Upper lobe of left lung (tissue), 6 donors: ENCODE measurements at regions not wholly inside any gene's neighbourhood (a gene's known extent, or its start where the extent isn't known, plus 50 kb on each side); places are given as distances from the start of the nearest gene placed in this dataset.
A peak's percentile ranks its signal among the peaks of the same experiment; 100 is the strongest.

Source experiments
- ATAC-seq, 2 donors: fragments of 200-7000 bp; cut with Tn5 transposase; one replicate each; pipeline ENCODE4 v1.9.1; 2022; ENCODE audit warnings: mild to moderate bottlenecking in 2 of 2, moderate library complexity in 2 of 2; ENCODE audit not compliant: low FRiP score in 2 of 2
- DNase-seq, 2 donors: peaks; one replicate each; pipeline ENCODE4 v3.0.0-alpha.2; 2019 to 2020
- H3K27ac ChIP-seq, 4 donors: fragments of 200-600 bp; sonication (generic); one replicate each; pipeline ENCODE4 v1.5.1; 2016 to 2019
- H3K27me3 ChIP-seq, 4 donors: fragments of 200-600 bp; sonication (generic); one replicate each; pipeline ENCODE4 v1.5.1; 2017 to 2019
- H3K36me3 ChIP-seq, 4 donors: fragments of 200-600 bp; sonication (generic); one replicate each; pipeline ENCODE4 v1.5.1; 2016 to 2019
- H3K4me1 ChIP-seq, 4 donors: fragments of 200-600 bp; sonication (generic); one replicate each; pipeline ENCODE4 v1.5.1; 2018 to 2019
- H3K4me3 ChIP-seq, 4 donors: fragments of 200-600 bp; sonication (generic); one replicate each; pipeline ENCODE4 v1.5.1; 2017 to 2019; ENCODE audit warnings: mild to moderate bottlenecking in 2 of 4, moderate library complexity in 1 of 4
- H3K9me3 ChIP-seq, 4 donors: fragments of 200-600 bp; sonication (generic); one replicate each; pipeline ENCODE4 v1.5.1; 2018 to 2019
- EP300 ChIP-seq, 4 donors: sonication (generic); formaldehyde crosslinking; IDR thresholded peaks; one replicate each; pipeline ENCODE4 v1.5.1; 2017; ENCODE audit warnings: antibody characterized with exemption in 4 of 4, control low read depth in 2 of 4
- POLR2A ChIP-seq, 4 donors: fragments of 450-650 bp; IDR thresholded peaks; one replicate each; pipeline ENCODE4 v1.5.1; 2016 to 2017; ENCODE audit warnings: antibody characterized with exemption in 4 of 4, mild to moderate bottlenecking in 2 of 4
- POLR2AphosphoS5 ChIP-seq, 2 donors: sonication (generic); formaldehyde crosslinking; IDR thresholded peaks; one replicate each; pipeline ENCODE4 v1.5.1; 2017; ENCODE audit warnings: antibody characterized with exemption in 2 of 2
- WGBS, 2 donors: methylation state at CpG; one replicate each; pipeline ENCODE4 v1.1.5; 2017 to 2018; 5-methylcytosine and 5-hydroxymethylcytosine counted together
- TF ChIP-seq, protein P1 (sequence below), 6 experiments: fragments of 450-650 bp in 4 of 6; fragments of 200-600 bp in 2 of 6; sonication (generic) in 2 of 6; IDR thresholded peaks; one replicate each; pipeline ENCODE4 v1.5.1; 2016 to 2019; ENCODE audit warnings: antibody characterized with exemption in 6 of 6
- donor health status: DM: no; HTN: no; CAD: no; lungs with moderate emphysema.
- donor health status: DM: no; HTN: yes; CAD: no; lungs with severe emphysema.

DNA sequence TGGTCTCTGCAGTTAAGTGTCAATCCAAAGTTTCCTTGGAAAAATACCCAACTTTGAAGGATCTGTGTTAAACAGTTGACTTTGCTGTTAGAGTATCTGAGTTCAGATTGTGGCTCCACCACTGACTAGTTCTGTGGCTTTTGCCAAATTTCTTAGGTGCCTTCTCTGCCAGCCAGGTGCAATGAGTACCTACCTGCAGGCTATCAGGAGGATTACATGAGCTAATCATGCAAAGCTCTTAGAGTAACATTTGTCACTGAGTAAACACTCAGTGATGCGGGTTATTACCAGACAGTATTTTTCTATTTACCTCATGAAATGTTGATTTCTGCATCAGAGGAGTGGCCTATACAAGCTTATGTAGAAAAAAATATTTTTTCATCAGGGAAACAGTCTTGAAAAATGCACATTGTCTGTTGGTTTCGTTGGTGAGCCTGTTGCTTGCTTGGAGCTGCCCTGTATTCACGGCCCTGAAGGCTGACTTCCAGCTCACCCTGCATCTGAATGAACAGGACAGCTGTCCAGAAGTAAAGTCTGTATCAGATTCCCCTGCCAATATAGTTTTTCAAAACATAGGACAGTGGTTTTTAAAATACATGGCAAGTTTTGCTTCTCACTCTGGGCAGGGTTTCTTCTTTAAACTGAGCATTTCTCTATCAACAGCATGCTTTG is 235.1 kb downstream of the CDCA7 start:
- no peaks in the 10 kb centered on the region for H3K36me3 ChIP-seq
- H3K4me1 ChIP-seq = peaks cover 0 to 9% (median 6%) of the 10 kb centered on the region in 4 donors
- H3K9me3 ChIP-seq = peaks cover 0 to 11% (median 5%) of the 10 kb centered on the region in 4 donors
- ATAC-seq (peak; percentile 19 to 79), DNase-seq (peak in 1 of 2 donors; percentile 45)
- H3K27me3 ChIP-seq = no peaks in the 10 kb centered on the region
- peak in 1 of 4 donors; percentile 12 for TF ChIP-seq EP300 (IDR thresholded peaks at IDR 0.05)
- TF ChIP-seq, protein P1, sequence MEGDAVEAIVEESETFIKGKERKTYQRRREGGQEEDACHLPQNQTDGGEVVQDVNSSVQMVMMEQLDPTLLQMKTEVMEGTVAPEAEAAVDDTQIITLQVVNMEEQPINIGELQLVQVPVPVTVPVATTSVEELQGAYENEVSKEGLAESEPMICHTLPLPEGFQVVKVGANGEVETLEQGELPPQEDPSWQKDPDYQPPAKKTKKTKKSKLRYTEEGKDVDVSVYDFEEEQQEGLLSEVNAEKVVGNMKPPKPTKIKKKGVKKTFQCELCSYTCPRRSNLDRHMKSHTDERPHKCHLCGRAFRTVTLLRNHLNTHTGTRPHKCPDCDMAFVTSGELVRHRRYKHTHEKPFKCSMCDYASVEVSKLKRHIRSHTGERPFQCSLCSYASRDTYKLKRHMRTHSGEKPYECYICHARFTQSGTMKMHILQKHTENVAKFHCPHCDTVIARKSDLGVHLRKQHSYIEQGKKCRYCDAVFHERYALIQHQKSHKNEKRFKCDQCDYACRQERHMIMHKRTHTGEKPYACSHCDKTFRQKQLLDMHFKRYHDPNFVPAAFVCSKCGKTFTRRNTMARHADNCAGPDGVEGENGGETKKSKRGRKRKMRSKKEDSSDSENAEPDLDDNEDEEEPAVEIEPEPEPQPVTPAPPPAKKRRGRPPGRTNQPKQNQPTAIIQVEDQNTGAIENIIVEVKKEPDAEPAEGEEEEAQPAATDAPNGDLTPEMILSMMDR (IDR thresholded peaks at IDR 0.05) = no peak
- peak overlapping the region in 1 of 4 donors; percentile 0 for H3K27ac ChIP-seq
- no peak overlapping the region for H3K4me3 ChIP-seq
- 67 to 72% methylated on average over 3 of the region's 3 CpGs for WGBS, 2 donors

DNA sequence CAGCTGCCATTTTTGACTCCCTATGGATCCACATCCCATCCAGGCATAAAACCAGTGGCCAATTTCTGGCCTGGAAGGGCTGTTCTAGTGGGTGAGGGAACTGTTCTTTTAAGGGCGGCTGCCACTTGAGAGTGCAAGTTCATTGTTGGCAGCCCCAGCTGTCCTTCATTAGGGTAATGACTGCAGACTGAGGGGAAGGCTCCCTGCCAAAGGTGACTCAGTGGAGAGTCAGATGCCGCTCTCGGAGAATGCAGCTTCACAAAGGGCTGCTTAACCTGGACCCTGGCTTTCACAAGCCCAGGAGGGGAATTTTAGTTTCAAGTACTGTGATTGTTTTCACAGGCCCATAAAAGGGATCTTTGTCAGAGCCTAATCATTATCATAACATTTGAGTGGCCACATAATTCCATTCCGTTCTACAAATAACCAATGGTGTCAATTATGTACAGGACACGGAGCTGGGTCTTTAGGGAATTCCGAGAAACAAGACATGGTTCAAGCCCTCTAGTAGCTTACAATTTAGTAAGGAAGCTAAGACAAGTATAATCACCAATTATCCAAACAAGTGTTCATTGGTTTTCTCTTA is 235.7 kb downstream of the CDCA7 start:
- Histone ChIP-seq H3K9me3 (peaks cover 0 to 11% (median 5%) of the 10 kb centered on the region in 4 donors), H3K4me1 (peaks cover 0 to 9% (median 6%) of the 10 kb centered on the region in 4 donors), H3K27me3 (no peaks in the 10 kb centered on the region), H3K4me3 (no peak overlapping the region), H3K36me3 (no peaks in the 10 kb centered on the region), H3K27ac (peak overlapping the region in 1 of 4 donors; percentile 0)
- DNase-seq (peak in 1 of 2 donors; percentile 85), ATAC-seq (peak; percentile 67 to 78)
- 50 to 57% methylated on average over 4 to 6 of the region's 6 CpGs for WGBS, 2 donors
- TF ChIP-seq POLR2AphosphoS5 (IDR thresholded peaks at IDR 0.05) = peak in 1 of 2 donors; percentile 33
- no peak for TF ChIP-seq POLR2A (IDR thresholded peaks at IDR 0.05)
- TF ChIP-seq, protein P1 (IDR thresholded peaks at IDR 0.05) = no peak
- peak in 1 of 4 donors; percentile 34 for TF ChIP-seq EP300 (IDR thresholded peaks at IDR 0.05)

DNA sequence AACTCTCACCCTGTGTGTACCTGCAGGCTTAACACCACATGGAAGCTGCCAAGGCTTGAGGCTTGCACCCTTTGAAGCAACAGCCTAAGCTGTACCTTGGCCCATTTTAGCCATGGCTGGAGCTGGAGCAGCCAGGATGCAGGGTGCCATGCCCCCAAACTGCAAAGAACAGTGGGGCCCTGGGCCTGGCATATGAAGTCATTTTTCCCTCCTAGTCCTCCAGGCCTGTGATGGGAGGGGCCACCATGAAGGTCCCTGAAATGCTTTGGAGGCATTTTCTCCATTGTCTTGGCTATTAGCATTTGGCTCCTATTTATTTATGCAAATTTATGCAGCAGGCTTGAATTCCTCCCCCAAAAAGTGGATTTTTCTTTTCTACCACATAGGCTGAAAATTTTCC is 238.4 kb downstream of the CDCA7 start:
- Histone ChIP-seq H3K4me3 (no peak overlapping the region), H3K27ac (no peak overlapping the region), H3K27me3 (no peaks in the 10 kb centered on the region), H3K9me3 (peaks cover 0 to 11% (median 5%) of the 10 kb centered on the region in 4 donors), H3K4me1 (peaks cover 0 to 9% (median 6%) of the 10 kb centered on the region in 4 donors), H3K36me3 (no peaks in the 10 kb centered on the region)
- TF ChIP-seq, protein P1 (IDR thresholded peaks at IDR 0.05) = no peak
- no peak for TF ChIP-seq EP300 (IDR thresholded peaks at IDR 0.05)
- TF ChIP-seq POLR2A (IDR thresholded peaks at IDR 0.05) = no peak
- no peak for TF ChIP-seq POLR2AphosphoS5 (IDR thresholded peaks at IDR 0.05)
- no peak for DNase-seq
- no peak for ATAC-seq

DNA sequence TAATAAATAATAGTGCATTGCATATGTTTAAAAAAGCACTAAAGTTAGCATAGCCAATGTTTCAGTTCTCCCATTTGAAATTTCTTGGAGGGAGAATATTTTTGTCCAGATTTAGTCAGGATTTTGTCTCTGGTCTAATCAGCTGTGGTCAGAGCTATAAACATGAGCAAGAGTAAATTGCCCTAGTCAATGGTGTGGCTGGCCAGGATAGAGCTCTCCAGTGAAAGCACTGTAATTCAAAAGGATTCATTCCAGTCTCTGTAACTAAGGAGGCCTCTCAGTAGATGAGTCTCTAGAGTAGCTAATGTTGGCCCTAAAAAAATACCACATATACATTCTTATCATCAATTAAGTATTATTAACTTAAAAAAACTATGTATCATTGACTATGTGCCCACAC is 241.6 kb downstream of the CDCA7 start:
- DNase-seq (no peak), ATAC-seq (no peak)
- Histone ChIP-seq H3K9me3 (peaks cover 0 to 11% (median 5%) of the 10 kb centered on the region in 4 donors), H3K4me1 (no peaks in the 10 kb centered on the region), H3K36me3 (no peaks in the 10 kb centered on the region), H3K4me3 (no peak overlapping the region), H3K27me3 (no peaks in the 10 kb centered on the region), H3K27ac (no peak overlapping the region)
- TF ChIP-seq EP300 (IDR thresholded peaks at IDR 0.05) (no peak), POLR2AphosphoS5 (IDR thresholded peaks at IDR 0.05) (no peak)

DNA sequence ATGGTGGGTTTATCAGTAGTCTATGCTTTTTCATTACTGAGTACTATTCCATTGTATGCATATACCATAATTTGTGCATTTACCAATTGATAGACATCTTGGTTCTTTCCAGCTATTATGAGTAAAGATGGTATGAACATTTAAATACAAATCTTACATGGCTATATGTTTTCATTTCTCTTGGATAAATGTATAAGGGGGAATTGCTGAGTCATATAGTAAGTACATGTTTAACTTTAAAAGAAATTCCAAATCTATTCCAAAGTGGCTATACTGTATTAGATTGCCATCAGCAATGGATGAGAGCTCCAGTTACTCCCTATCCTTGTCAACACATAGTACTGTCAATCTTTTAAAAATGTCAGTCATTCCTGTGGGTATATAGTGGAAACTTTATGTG is 243.9 kb downstream of the CDCA7 start:
- H3K27me3 ChIP-seq = no peaks in the 10 kb centered on the region
- H3K27ac ChIP-seq = no peak overlapping the region
- no peaks in the 10 kb centered on the region for H3K4me1 ChIP-seq
- no peaks in the 10 kb centered on the region for H3K36me3 ChIP-seq
- DNase-seq (no peak), ATAC-seq (no peak)
- peaks cover 0 to 2% (median 0%) of the 10 kb centered on the region in 4 donors for H3K9me3 ChIP-seq
- TF ChIP-seq EP300 (IDR thresholded peaks at IDR 0.05) = no peak
- TF ChIP-seq, protein P1 (IDR thresholded peaks at IDR 0.05) = no peak
- TF ChIP-seq POLR2AphosphoS5 (IDR thresholded peaks at IDR 0.05) = no peak
- TF ChIP-seq POLR2A (IDR thresholded peaks at IDR 0.05) = no peak
- no peak overlapping the region for H3K4me3 ChIP-seq
